ENCODE measurements at regions not wholly inside any gene's neighbourhood (a gene's known extent, or its start where the extent isn't known, plus 50 kb on each side); places are given as distances from the start of the nearest gene placed in this dataset.
"Not testable (repeated sequence)": the region's sequence is repeated elsewhere in the genome, so short reads cannot be mapped to it uniquely, and the experiment has no call there.

- no peak for DNase-seq (ENCODE audit: low spot score)
Observed at GRCh38 chr7:26083113-26083512, 68.9 kb upstream of the NFE2L3 start.

- no peak for DNase-seq (ENCODE audit: low spot score)
Observed at GRCh38 chr7:26084418-26084817, 67.6 kb upstream of the NFE2L3 start.

DNA sequence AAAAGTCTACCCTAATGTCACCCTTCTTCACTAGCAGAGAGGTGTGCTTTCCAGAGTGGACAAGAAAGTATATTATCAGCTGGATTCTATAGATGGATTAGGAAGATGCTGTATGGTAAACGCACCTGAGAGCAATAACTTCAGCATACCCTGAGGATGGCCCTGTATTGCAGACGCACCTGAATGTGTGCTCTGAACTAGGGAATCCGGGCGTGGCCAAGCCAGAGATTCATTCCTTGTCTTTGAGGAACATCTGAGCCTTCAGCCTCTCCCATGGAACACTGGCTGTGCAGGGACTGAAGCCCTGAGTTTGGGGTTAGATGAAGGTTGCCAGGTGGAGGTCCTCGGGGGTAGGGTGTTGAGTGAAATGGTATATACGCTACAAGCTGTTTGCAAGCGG is 66.2 kb upstream of the NFE2L3 start:
- DNase-seq (ENCODE audit: low spot score) = no peak

DNA sequence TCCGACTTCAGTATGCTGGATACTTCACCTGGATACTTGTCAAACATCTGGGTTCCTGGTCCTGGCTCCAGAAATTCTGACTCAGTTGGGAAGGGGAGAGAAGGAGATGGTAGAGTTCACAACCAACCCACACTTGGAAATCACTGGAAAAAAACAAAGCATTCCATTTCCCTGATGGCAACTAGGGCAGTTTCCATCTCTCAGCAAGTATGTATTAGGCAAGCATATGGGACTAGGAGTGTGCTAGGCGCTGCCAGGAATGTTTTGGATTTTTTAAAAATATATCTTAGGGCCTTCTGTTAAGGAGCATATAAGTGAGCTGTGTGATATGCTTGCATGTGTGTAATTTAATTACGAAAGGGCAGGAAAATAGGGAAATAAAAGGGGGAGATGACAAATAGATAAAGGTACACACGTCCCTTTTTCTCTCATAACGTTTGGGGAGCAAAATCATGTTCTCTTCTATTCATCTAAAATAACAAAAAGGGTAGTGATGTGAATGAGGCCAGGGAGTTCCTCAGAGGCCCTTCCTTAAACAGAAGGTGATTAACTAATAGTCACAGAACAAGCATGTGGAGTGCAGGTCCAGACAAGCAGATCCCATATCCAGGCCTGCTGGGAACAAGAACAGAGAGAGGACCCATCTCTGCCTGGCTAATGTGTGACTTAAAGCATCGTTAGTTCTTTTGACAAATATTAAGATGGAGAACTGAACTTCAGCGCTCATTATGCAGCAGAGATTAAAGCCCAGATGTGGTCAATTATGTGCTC is 64.5 kb upstream of the NFE2L3 start:
- no peak for DNase-seq (ENCODE audit: low spot score)

DNA sequence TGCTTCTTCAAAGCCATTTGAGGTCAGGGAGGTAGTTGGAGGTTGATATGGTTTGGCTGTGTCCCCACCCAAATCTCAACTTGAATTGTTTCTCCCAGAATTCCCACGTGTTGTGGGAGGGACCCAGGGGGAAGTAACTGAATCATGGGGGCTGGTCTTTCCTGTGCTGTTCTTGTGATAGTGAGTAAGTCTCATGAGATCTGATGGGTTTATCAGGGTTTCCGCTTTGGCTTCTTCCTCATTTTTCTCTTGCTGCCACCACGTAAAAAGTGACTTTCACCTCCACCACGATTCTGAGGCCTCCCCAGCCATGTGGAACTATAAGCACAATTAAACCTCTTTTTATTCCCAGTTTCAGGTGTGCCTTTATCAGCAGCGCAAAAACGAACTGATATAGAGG is 62.5 kb upstream of the NFE2L3 start:
- not testable (repeated sequence) for DNase-seq (ENCODE audit: low spot score)

GRCh38 chr7:26090927-26091519 is 61.0 kb upstream of the NFE2L3 start:
- peak; percentile 73 for DNase-seq (ENCODE audit: low spot score)

DNA sequence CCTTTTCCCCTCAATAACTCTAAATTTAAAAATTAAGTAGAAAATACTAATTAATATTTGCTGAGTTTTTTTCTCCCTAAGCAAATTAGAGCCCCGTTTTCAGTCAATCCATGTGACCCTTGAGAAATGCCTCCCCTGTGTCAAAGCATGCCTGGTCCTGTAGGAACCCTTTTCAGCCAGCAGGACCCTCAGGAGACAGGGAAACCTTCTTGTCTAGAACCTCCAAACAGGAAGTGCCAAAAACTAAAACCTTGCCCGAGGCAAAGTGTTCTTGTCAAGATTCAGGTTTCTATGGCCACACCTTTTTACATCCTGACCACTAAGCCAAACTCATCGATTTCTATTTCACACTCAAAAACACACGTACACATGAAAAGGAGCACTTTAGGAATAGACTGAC is 60.1 kb upstream of the NFE2L3 start:
- DNase-seq (ENCODE audit: low spot score) = no peak

- no peak for DNase-seq (ENCODE audit: low spot score)
Observed at GRCh38 chr7:26093023-26093422, 59.0 kb upstream of the NFE2L3 start.

DNA sequence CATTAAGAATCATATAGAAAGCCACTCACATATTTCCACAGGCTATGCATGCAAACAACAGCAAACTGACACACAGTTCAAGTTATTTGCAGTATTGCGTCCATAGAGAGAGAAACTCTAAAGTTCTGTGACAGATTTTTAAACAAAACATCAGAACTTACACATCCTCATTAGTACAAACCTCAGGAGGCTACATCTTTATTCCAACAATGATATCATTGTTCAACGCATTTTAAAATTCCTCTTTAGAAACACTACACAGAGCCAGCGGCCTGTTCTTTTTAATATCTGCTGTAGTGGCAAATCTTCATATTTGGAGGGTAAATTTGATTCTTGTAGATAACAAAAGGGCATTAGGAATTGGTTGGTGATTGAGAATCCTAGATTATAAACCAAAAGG is 55.9 kb upstream of the NFE2L3 start:
- no peak for DNase-seq (ENCODE audit: low spot score)

DNA sequence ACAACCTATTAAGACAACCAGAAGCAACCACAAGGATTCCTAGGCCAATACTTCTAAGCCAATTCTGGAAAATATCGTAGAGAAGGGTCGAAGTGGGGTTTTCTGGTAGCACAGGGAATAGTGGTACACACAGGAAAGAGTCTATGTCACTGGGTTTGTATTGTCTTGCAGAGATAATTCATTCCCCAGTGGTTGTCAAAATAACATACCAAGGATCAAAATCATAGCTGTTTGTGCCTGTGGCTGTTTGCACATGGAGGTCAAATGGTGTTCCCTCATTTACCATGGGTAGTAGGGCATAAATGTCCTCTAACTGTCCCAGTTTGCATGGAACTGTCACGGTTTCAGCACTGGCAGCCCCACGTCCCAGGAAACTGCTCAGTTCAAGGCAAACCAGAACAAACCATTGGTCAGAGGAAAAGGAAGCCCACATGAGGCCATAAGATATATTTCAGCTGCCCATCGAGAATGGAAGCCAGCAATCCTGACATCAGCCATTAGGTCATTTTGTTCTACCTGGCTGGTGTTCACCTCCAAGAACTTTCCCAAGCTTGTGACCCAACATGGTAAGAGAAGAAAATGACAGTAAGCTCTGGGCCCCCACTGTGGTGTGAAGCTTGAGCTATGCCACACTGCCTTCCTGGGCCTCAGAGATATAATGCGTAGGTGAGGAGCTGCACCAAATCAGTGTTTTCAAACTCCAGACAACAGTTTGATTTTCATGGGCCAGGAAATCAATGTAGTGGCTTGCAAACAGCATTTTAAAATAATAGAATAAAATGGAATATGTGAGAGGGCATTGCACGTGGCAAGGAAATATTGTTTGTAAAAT is 53.9 kb upstream of the NFE2L3 start:
- DNase-seq (ENCODE audit: low spot score) = no peak

- no peak for DNase-seq (ENCODE audit: low spot score)
Observed at GRCh38 chr7:26099236-26099635, 52.8 kb upstream of the NFE2L3 start.

DNA sequence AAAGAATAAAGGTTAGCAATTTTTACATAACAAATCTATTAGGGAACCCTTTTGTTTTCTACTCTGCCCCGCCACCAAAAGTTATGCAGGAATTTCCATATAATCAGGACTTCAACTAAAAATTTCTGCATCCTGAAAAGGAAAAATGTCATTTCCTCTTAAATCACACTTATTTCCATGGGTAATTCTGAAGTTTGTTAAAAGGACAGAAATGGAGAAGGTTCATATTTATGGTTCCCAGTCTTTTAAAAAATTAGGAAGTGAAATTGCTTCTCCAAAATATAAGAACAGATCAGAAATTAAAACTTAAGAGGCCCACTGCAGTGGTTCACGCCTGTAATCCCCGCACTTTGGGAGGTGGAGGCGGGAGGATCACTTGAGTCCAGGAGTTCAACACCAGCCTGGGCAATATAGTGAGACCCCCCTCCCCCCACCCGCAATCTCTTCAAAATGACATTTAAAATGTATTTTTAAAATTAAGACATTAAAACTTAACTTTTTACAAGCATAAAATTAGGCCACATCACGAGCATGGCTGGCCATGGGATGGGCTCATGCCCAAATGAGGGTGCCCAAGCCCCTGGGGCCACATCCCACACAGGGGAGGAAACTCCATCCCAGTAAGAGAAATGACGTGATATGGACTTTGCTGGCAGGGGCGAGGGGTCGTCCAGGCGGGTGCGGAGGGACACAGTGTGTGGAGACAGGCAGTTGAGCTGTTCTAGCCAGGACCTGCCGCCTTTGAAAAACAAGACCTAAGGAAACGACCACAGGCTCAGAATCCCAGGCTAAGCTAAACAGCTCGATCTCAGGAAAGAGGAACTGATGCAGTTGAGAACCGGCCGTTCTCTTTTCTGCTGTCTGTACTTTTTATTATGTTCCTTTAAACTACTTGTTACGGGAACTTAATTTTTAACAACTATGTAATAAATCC is 51.3 kb upstream of the NFE2L3 start:
- DNase-seq (ENCODE audit: low spot score) = no peak

GRCh38 chr7:26101361-26102151 is 50.4 kb upstream of the NFE2L3 start:
- no peak for DNase-seq (ENCODE audit: low spot score)

GRCh38 chr7:26102176-26102575 is 49.8 kb upstream of the NFE2L3 start:
- DNase-seq (ENCODE audit: low spot score) = no peak

All from D341Med (cell line).